HG03039 (cell line): ENCODE measurements at regions not wholly inside any gene's neighbourhood (a gene's known extent, or its start where the extent isn't known, plus 50 kb on each side); places are given as distances from the start of the nearest gene placed in this dataset.

ENCODE experiments used
- ATAC-seq: cut with Tn5 transposase; IDR thresholded peaks from one replicate; pipeline ENCODE4 v1.9.1; 2021; ENCODE audit warnings: mild to moderate bottlenecking, moderate library complexity; ENCODE audit not compliant: unreplicated experiment

- no peak for ATAC-seq
Observed at GRCh38 chr3:117537949-117538348, 828.4 kb downstream of the TUSC7 start.

DNA sequence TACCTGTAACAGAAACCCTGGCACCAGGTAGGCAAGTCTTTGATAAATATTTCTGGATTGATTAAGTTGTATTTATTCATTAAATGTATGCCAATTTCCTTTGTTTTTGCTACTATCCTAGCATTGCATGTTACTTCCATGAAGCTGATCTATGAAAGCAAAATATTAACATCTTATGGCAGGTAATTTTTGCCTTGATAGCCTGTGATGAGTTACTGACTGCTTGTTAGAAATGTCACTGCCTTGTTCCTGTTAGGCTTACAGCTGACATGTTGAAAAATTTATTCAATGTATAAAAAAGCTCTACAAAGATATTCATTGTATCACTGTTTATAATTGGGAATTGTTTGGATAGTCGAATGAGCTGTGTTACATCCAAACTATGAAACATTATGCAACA is 830.1 kb downstream of the TUSC7 start:
- no peak for ATAC-seq

DNA sequence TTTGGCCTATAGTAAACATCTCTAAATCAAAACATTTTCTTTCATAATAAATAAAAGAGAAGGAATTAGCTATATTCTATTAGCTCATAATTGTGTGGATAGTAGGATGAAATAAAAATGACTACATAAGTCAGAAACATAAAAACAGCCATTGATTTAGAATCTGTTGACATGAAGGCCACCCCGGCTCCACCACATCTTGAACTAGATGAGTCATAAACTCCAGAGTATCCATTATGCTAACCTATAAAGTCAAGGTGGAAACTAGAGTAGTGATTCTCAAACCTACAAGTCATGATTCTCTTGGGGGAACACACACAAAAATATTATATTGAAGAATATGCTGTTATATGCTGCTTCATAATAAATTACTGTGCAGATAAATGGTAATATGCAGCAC is 831.0 kb downstream of the TUSC7 start:
- ATAC-seq: no peak

DNA sequence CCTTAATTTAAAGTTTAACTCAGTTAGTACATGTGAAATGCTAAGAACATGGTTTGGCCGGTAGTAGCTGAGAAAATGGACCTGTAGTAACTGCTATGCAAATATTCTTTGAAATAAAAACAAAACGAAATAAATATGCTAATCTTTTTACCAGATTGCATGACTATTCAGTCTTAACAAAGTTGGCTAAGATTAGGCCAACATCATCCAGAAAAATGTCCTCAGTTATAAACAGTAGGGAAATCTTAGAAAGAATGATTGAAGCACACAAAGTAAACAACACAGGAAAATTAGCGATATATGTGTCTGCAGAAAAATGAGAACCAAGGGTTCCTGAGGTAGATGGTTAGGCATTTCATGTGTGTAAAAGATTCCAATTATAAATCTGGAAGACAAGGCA is 832.1 kb downstream of the TUSC7 start:
- ATAC-seq: no peak

- ATAC-seq: no peak
Observed at GRCh38 chr3:117543521-117543920, 833.9 kb downstream of the TUSC7 start.

- no peak for ATAC-seq
Observed at GRCh38 chr3:117545484-117545883, 835.9 kb downstream of the TUSC7 start.

DNA sequence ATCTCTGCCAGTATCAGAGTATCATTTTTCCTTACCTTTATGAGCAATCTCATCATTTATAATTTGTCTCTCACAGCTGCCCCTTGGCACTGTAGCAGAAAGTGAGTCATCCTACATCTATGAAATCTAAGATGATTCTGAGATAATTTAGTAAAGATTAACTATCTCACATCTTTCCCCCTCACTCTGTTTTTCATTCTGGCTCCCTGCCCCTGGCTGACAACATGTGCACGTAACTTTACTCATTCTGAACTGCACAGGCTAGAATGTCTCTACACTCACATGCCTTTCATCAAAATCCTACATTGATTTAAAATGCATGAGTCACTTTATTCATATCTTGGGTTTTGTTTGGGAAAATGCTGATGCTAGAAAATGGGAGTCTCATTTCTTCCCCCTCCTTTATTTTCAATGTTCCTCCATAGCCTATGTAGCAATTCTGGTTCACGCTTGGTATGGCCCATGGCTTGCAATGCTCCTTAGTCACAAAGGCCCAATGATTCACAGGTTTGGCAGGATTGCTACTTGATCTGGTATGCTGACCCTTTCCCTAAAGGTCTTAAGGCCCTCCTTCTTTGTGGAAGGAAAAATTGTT is 838.5 kb downstream of the TUSC7 start:
- ATAC-seq: no peak

DNA sequence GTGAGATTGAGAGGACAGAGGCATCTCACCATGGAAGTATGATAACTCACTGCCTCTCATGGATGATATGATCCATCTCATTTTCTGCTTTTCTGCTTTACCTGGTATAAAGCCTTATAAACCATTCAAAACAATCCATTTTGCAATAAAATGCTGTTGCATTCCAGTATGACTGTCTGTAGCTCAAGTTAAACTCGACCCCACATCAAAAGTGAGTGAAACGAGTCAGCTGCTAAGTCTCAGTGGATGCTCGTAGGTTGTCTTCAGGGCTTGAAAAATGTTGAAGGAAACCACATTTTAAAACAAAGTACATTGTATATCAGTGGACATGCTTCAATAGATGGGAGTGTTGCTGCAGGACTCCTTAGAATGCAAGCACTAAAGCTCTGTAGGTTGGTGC is 839.0 kb downstream of the TUSC7 start:
- no peak for ATAC-seq

DNA sequence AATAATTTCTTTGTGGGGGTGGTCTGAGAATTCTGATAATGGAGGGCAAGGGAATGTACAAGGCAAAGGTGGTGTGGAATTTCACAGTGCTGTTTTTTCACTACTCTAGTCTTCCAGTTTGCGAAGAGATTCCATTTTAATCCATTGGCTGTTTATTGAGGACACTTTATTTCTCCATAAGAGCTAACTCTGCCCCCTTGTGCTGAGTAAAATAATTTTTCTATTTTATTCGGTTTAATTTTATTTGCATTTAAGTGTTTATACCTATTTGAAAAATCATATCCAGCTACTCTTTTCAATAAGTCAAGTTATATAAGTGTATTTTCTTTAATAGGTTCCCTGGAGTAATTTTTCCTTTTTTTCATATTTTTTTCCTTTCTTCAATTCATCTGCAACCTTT is 840.1 kb downstream of the TUSC7 start:
- no peak for ATAC-seq

DNA sequence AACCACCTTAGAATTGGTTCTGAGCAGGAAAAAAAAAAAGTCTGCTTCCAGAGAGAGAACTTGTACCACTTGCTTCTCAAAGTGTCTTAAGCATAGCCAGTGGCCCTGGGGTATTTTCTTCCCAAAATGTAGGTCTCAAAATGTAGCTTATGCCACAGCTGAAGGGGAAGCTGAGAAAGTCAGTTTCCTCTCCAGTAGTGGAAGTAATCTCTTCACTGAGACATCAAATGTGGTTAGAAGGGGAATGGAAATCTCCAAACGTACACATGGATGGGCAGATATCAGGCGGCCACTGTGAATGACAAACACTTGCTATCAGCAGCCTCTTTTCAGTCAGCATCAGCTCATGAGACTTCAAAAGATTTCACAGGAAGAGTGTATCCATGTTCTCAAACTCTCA is 841.2 kb downstream of the TUSC7 start:
- ATAC-seq: no peak

GRCh38 chr3:117553461-117553860 is 843.9 kb downstream of the TUSC7 start:
- peak; percentile 96 for ATAC-seq

DNA sequence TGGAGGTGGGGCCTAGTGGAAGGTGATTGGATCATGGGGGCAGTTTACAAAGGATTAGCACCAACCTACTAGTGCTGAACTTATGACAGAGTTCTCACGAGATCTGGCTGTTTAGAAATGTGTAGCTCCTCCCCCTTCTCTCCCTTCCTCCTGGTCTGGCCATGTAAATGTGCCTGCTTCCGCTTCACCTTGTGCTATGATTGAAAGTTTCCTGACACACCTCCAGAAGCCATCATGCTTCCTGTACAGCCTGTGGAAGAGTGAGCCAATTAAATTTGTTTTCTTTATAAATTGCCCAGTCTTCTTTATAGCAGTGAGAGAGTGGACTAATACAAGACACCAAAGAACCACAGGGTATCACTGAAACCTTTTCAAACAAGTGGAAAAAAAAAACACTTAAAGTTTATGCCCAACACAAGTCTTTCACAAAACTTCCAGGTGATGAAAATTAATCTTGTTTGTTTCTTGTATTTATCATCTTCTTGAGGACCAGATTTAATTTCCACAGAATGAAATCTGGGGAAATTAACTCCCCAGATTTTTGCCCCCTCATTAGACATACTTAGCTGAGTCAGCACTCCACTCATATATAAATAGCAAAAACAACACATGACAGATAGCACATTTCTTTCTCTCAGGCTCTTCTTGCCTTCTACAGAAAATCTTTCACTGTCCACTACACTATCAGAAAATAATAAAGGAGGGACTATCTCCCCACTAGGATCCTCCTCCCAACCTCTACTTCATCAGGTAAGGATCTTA is 847.2 kb downstream of the TUSC7 start:
- ATAC-seq: no peak

GRCh38 chr3:117557464-117558090 is 848.0 kb downstream of the TUSC7 start:
- ATAC-seq: no peak

DNA sequence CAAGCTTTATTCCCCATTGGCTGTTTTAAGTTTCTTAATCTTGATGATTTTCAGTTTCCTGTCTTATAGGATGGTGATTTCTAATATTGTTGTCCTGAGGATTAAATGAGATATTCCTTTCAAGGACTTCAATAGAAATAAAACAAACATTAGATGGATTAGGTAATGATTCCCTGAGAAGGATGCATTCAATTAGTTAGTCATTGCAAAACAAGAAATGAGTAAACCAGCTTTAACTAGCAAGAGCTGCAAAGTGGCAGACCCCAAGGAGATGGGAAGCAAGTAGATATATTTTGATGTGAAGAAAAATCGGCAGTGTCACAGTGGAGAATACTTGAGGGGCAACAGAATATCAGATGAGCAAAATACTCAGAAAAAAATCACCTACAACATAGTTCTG is 849.1 kb downstream of the TUSC7 start:
- ATAC-seq: no peak

- no peak for ATAC-seq
Observed at GRCh38 chr3:117562000-117562399, 852.4 kb downstream of the TUSC7 start.

DNA sequence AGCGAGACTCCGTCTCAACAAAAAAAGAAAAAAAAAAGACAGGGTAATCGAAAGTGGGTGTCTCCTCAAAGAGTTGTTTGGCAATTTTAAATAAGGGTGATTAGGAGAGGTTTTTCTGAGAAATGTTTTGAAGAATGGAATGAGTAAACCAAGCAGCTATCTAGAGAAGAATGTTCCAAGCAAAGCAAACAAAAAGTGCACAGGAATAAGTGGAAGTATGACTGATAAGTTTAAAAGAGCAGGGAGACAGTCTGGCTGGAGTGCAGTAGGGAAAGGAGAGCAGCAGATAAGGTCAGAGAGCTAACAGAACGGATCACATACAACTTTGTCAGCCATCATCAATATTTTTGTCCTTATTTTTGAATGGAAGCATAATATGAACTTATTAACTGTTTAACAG is 853.5 kb downstream of the TUSC7 start:
- no peak for ATAC-seq

GRCh38 chr3:117565777-117566176 is 856.2 kb downstream of the TUSC7 start:
- no peak for ATAC-seq

DNA sequence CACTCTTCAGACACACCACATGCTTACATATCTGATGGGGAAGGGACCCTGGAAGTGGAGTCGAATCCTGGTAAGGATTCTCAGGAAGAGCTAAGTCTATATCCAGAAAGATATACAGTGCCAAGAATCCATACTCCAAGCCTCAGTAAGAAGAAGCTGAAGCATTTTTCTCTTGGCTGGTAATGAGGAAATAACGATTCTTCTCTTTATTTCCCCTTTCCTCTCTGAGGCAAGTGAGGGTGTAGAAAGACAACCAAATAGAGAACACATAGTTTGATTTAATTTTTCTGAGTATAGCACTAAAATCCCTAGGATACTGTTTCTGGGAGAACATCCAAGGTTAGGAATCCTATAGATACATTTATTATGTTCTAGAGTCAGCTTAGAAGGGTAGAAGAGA is 857.3 kb downstream of the TUSC7 start:
- ATAC-seq: no peak

DNA sequence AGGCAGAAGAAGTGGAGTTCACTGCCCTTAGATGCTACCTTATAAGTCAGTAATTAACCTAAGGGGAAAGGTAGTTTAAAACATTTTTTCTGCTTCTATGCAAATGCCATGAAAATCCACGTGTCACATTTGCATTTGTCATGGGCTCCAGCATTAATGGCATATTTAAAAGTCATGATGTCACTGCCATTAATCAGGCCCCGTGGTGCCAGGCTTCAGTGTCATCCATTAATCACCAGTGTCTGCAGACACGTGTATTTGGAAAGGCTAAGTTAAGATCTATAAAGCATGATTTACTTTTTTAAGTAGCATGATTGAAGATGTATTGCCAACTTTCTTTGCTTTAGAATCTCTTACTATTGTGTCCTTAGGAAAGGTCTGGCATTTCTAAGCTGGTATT is 857.8 kb downstream of the TUSC7 start:
- no peak for ATAC-seq

GRCh38 chr3:117567906-117568305 is 858.3 kb downstream of the TUSC7 start:
- no peak for ATAC-seq

DNA sequence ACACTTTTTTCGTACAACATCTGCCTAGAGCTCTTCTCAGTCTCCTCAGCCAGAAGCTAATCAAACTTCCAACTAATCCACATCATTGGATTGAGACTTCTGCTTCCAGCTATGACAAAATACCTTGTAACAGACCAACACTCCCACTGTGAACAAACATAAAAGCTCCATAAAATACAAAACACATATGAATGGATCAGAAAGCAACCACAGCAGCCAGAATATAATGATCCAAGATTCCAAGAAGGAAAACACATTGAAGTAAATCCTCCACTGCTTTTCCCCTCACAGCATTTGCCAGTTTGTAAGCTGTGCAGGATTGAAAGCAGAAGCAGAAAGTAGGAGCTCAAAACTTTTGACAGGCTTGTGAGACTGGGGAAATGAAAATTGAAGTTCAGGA is 863.2 kb downstream of the TUSC7 start:
- no peak for ATAC-seq

GRCh38 chr3:117580806-117581205 is 871.2 kb downstream of the TUSC7 start:
- no peak for ATAC-seq
